ENCODE measurements at regions not wholly inside any gene's neighbourhood (a gene's known extent, or its start where the extent isn't known, plus 50 kb on each side); places are given as distances from the start of the nearest gene placed in this dataset.

GRCh38 chr12:34373926-34374325 is 351.6 kb downstream of the ALG10 start:
- intact Hi-C loops (cut with DNase I): no loop called here
- Histone ChIP-seq H3K9me3 (no peaks in the 10 kb centered on the region), H3K36me3 (no peaks in the 10 kb centered on the region), H3K27me3 (no peaks in the 10 kb centered on the region), H3K27ac (no peak overlapping the region), H3K4me1 (no peaks in the 10 kb centered on the region), H3K4me3 (replicated peaks in 1 of 3) (no peak overlapping the region)
- no peak for TF ChIP-seq CTCF (IDR thresholded peaks at IDR 0.05)
- TF ChIP-seq POLR2A (IDR thresholded peaks at IDR 0.05): no peak
- WGBS, 2 donors: 72 to 77% methylated on average over 23 to 25 of the region's 25 CpGs
- no peak for DNase-seq

DNA sequence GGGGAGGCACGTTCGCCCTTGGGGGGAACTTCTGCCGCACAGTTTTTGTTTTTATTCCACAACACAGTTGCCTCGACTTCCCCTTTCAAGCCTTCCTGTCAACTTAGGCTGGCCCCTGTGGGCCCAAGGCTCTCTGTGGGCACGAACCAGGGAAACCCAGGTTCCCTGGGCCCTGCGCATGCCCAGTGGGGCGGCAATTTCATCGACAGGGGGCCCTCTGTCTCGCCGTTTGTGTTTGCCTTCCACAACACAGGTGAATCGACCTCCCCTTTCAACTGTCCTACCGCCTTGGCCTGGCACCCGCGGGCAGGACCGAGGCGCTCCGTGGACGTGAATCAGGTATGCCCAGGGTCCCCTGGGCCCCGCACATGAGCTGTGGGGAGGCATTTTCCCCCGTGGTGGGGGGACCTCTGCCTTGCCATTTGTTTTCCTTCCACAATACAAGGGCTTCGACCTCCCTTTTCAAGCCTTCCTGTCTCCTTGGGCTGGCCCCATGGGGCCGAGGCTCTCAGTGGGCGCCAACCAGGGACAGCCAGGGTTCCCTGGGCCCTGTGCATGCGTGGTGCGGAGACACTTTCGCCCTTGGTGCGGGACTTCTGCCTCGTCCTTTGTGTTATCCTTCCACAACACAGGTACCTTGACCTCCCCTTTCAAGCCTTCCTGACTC is 354.0 kb downstream of the ALG10 start:
- Histone ChIP-seq H3K36me3 (no peaks in the 10 kb centered on the region), H3K9me3 (no peaks in the 10 kb centered on the region), H3K27me3 (no peaks in the 10 kb centered on the region), H3K4me3 (replicated peaks in 1 of 3) (no peak overlapping the region), H3K27ac (no peak overlapping the region), H3K4me1 (no peaks in the 10 kb centered on the region)
- TF ChIP-seq POLR2A (IDR thresholded peaks at IDR 0.05): no peak
- TF ChIP-seq CTCF (IDR thresholded peaks at IDR 0.05): no peak
- no peak for DNase-seq
- WGBS, 2 donors: 65 to 75% methylated on average over 23 to 28 of the region's 28 CpGs
- intact Hi-C loops (cut with DNase I): no loop called here

GRCh38 chr12:34377243-34378035 is 355.1 kb downstream of the ALG10 start:
- Histone ChIP-seq H3K4me3 (replicated peaks in 1 of 3) (no peak overlapping the region), H3K27ac (no peak overlapping the region), H3K4me1 (no peaks in the 10 kb centered on the region), H3K27me3 (no peaks in the 10 kb centered on the region), H3K9me3 (no peaks in the 10 kb centered on the region), H3K36me3 (no peaks in the 10 kb centered on the region)
- 67 to 70% methylated on average over 33 to 35 of the region's 35 CpGs for WGBS, 2 donors
- intact Hi-C loops (cut with DNase I): no loop called here
- no peak for DNase-seq
- TF ChIP-seq POLR2A (IDR thresholded peaks at IDR 0.05) (no peak), CTCF (IDR thresholded peaks at IDR 0.05) (no peak)

DNA sequence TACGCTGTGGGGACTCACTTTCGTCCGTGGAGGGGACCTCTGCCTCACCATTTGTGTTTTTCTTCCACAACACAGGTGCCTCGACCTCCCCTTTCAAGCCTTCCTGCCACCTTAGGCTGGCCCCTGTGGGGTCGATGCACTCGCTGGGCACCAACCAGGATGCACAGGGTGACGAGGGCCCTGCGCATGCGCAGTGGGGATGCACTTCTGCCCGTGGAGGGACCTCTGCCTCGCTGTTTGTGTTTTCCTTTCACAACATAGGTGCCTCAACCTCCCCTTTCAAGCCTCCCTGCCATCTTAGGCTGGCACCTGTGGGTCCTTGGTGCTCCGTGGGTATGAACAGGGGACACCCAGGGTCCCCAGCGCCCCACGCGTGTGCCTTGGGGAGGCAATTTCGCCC is 356.8 kb downstream of the ALG10 start:
- H3K27ac ChIP-seq: no peak overlapping the region
- no peak for DNase-seq
- no peaks in the 10 kb centered on the region for H3K4me1 ChIP-seq
- WGBS, 2 donors: 56 to 66% methylated on average over 16 of the region's 16 CpGs
- H3K4me3 ChIP-seq (replicated peaks in 1 of 3): no peak overlapping the region
- no peaks in the 10 kb centered on the region for H3K9me3 ChIP-seq
- H3K27me3 ChIP-seq: no peaks in the 10 kb centered on the region
- no peaks in the 10 kb centered on the region for H3K36me3 ChIP-seq
- no peak for TF ChIP-seq CTCF (IDR thresholded peaks at IDR 0.05)
- TF ChIP-seq POLR2A (IDR thresholded peaks at IDR 0.05): no peak
- intact Hi-C loops (cut with DNase I): no loop called here

DNA sequence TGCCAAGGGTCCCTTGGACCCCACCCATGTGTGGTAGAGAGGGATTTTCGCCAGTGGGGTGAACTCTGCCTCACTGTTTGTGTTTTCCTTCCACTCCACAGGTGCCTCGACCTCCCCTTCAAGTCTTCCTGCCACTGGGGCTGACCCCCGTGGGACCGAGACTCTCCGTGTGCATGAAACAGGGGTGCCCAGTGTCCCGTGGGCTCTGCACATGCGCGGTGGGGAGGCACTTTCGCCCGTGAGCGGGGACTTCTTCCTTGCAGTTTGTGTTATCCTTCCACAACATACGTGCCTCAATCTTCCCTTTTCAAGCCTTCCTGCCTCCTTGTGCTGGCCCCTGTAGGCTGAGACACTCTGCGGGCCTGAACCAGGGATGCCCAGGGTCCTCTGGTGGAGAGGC is 362.4 kb downstream of the ALG10 start:
- DNase-seq: no peak
- no peak overlapping the region for H3K4me3 ChIP-seq (replicated peaks in 1 of 3)
- no peaks in the 10 kb centered on the region for H3K9me3 ChIP-seq
- H3K27ac ChIP-seq: no peak overlapping the region
- intact Hi-C loops (cut with DNase I): no loop called here
- TF ChIP-seq POLR2A (IDR thresholded peaks at IDR 0.05): no peak
- no peak for TF ChIP-seq CTCF (IDR thresholded peaks at IDR 0.05)
- WGBS, 2 donors: 73 to 78% methylated on average over 12 to 13 of the region's 13 CpGs
- H3K4me1 ChIP-seq: no peaks in the 10 kb centered on the region
- no peaks in the 10 kb centered on the region for H3K36me3 ChIP-seq
- H3K27me3 ChIP-seq: no peaks in the 10 kb centered on the region

Measured in thyroid gland (tissue), 4 donors.